ENCODE measurements at regions not wholly inside any gene's neighbourhood (a gene's known extent, or its start where the extent isn't known, plus 50 kb on each side); places are given as distances from the start of the nearest gene placed in this dataset.

- no peak for DNase-seq (ENCODE audit: low spot score)
These were observed 669.4 kb downstream of the DHX35 start for GRCh38 chr20:39631557-39631956.

GRCh38 chr20:39630215-39630908 is 668.2 kb downstream of the DHX35 start:
- no peak for DNase-seq (ENCODE audit: low spot score)

DNA sequence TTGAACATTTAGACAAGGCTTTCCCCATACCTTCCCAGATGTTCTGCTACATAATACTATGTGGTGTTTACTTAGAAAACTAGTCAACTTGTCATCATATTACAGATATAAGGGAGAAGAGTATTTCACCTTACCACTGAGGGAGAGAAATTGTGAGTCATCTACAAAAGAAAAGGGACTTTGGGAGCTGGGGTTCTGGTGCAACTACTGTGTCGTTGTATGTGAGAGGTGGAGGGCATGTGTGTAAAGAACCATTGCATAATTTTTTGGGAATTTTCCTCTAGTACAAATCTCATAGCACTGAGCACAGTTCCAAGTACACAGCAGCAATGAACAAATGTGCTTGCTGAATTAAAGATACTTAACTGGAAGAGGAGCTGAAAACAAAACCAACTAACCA is 665.6 kb downstream of the DHX35 start:
- DNase-seq (ENCODE audit: low spot score): no peak

GRCh38 chr20:39624316-39624715 is 662.2 kb downstream of the DHX35 start:
- no peak for DNase-seq (ENCODE audit: low spot score)

DNA sequence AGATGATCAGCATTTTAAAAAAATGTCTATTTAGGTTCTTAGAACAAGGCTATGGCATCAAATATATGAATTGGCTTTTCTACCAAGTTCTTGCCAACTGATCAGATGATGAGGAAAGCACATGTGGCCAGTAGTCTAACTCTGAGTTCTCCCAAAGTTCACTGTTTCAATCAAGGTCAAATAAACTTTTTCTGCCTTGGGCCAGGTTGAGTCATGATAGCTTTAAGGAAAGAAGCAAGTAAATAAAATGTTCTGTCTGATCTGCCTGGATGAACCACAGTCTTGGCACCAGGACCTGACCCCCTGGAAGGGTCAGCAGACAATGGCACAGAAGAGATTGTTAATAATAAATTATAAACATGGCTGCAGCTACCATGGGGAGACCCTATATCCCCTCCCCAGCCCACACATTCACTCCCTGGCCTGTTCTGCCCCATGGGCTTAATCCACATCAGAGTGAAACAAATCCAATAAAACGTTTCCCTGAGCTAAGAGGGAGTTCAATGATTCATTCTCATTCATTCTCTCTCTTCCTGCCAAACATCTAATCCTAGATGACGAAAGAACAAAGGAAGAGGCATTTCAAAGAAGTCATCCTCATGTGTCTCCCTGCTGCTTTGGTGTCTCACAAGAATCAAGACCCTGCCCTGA is 661.6 kb downstream of the DHX35 start:
- DNase-seq (ENCODE audit: low spot score): no peak

DNA sequence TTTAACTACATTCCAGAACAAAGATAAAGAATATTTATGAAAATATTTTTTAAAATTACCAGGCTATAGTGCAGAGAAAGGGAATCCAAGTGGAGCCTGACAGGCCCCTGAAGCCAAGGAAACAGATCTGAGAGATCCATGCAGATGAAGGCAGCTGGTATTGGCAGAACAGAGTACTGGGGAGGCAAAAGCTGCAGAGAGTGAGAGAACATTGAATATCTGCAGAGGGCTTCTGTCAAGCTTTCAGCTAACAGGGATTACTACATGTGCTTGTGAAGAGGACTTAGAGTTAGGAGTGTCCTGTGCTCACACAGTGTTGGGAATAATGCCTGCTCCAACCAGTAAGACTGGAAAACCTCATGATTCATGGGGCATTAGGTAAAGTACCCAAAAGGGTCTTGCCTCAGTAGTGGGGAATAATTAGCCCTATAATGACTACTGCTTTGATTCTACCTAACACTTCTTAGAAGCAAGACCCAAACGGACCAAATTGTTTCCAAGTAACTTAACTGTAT is 657.2 kb downstream of the DHX35 start:
- DNase-seq (ENCODE audit: low spot score): no peak

DNA sequence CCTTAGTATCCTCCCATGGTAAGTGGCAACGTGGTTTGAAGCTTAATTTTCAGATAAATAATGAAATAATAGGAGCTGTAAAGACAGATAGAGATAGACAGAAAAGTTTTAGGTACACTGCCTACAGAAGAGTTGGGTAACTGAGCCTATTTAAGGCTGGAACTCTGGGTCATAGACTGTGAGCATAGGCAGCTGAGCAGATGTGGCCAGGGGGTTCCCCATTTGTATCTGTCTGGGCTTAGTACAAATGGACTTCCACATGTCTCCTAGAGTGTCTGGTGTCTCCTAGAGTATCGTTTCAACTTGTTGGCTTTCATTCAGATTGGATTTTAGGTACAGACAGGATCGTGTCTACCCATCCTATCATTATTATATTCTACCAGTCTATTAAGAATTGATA is 649.8 kb downstream of the DHX35 start:
- no peak for DNase-seq (ENCODE audit: low spot score)

- DNase-seq (ENCODE audit: low spot score): no peak
These were observed 645.0 kb downstream of the DHX35 start for GRCh38 chr20:39607141-39607540.

DNA sequence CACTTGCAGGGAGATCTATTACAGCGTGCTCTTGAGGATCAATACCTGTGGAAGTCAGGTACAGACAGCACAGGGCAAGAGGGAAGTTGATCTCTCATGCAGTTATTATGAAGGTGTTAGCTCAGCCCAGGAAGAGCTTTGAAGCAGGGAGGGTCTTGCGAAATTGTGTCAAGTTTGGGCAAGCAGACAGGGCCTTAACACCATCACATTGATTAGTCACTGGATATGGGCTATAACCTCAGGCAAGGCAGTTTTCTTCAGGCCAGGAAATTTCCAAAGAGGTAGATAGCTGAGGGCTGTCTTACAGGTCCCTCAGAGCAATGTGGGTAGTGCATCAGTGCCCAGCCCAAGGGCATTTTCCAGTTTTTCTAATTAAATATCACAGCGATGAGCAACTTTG is 643.8 kb downstream of the DHX35 start:
- no peak for DNase-seq (ENCODE audit: low spot score)

GRCh38 chr20:39605361-39605760 is 643.2 kb downstream of the DHX35 start:
- no peak for DNase-seq (ENCODE audit: low spot score)

- DNase-seq (ENCODE audit: low spot score): no peak
These were observed 641.1 kb downstream of the DHX35 start for GRCh38 chr20:39603219-39603618.

DNA sequence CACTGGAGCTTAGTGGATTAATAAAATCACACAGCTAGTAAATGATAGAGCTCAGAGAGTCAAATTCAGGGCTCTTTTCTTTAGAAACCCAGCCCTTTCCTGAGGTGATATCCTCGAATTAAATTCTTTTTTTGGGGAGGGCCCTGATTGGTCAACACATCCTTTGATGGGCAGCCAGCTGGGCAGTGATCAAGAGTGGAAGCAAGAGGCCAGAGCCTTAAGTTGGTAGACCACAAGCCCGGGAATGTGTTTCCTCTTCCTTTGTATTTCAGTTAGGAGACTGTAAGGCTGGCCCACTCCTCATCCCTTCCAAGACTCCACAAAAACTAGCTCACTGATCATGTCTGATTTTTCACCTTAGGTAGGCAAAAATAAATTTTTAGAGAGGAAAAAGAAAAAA is 640.5 kb downstream of the DHX35 start:
- DNase-seq (ENCODE audit: low spot score): no peak

DNA sequence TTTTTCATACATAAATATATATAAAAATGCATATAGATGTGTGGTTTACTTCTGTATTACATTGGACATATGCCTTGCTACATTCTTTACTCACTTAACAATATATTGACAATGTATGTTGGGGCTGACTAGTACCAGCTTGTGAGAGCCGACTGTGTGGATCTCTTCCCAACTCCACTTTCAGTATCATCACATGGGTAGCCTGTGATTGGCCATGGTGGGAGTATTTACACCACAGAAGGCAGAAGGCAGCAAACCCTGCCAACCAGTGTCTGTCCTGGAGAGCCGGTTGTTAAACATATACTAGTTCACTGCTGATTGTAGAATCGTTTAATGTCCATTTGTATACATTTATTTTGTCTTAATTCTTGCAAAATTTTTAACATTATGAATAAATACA is 638.7 kb downstream of the DHX35 start:
- DNase-seq (ENCODE audit: low spot score): no peak

DNA sequence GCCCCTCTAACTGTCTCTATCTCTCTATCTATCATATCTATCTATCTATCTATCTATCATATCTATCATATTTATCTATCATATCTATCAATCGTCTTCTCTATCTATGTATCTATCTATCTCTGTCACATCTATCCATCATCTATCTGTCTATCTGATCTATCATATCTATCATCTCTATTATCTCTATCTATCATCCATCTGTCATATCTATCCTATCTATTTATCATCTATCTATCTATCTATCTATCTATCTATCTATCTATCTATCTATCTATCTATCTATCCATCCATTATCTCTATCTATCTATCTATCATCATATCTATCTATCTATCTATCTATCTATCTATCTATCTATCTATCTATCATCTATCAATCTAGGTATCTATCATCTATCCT is 638.0 kb downstream of the DHX35 start:
- DNase-seq (ENCODE audit: low spot score): no peak

GRCh38 chr20:39596554-39596953 is 634.4 kb downstream of the DHX35 start:
- DNase-seq (ENCODE audit: low spot score): no peak

- DNase-seq (ENCODE audit: low spot score): no peak
These were observed 630.2 kb downstream of the DHX35 start for GRCh38 chr20:39592371-39592770.

DNA sequence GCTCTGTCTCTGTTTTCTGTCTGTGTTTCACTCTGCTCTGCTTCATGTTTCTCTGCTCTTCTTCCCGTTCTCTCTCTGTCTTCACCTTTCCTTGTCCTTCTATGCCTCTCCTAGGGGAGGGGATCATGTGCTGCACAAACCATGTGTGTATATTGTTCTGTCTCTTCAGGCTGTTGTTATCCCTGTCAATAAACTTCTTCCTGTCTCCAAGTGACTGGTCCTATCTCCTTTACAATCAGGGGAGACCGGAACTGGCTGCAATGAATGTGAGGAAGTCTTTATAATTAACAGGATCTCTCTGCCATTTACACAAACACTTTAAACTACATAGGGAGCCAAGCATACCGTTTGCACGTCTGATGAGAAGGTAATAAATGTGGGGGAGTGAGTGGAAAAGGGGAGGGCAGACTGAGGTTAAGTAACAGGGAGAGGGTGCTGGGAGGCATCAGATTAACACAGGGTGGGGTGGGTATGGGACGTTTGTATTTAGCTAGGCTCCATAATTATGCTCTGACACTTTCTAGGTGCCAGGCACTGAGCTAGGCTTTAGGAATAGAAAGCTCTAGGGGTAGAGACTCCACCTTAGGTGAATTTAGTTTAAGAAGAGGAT is 626.1 kb downstream of the DHX35 start:
- no peak for DNase-seq (ENCODE audit: low spot score)

- DNase-seq (ENCODE audit: low spot score): no peak
These were observed 618.9 kb downstream of the DHX35 start for GRCh38 chr20:39581034-39581433.

- no peak for DNase-seq (ENCODE audit: low spot score)
These were observed 614.6 kb downstream of the DHX35 start for GRCh38 chr20:39576771-39577170.

DNA sequence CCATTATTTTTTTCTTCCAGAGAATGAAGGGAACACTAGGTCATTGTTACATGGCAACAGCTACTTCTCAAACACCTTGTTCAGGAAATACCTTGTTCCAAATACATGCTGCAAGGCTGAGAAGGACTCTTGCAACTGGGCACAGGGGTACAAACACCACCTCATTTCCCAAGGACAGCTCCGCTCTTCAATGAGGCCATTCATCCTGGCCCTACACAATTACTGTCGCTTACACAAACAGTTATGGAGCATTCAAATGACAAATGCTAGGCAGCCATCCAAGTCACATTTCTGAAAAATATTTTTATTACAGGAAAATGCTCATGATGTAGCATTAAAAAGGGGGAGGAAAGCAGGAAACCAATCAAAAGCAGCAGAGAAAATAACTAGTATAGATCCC is 611.9 kb downstream of the DHX35 start:
- DNase-seq (ENCODE audit: low spot score): no peak

GRCh38 chr20:39571171-39571570 is 609.0 kb downstream of the DHX35 start:
- DNase-seq (ENCODE audit: low spot score): no peak

DNA sequence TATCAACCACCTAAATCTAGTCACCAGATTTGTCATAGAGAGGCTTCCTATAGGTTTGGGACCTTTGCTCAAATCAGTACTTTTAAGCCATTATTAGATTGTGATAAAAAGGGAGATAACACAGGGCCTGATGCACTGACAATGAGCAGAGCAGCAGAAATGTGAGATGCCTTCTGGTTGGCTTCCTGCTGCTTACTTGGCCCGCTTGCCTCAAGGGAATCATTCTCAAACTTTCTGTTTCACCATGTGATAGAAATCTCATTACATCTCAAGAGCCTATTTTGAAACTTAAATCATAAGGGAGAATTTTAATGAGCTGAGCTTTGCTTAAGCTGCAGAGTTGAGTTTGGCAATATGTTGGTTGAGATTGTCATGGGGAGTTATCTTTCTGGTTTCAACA is 606.0 kb downstream of the DHX35 start:
- no peak for DNase-seq (ENCODE audit: low spot score)

DNA sequence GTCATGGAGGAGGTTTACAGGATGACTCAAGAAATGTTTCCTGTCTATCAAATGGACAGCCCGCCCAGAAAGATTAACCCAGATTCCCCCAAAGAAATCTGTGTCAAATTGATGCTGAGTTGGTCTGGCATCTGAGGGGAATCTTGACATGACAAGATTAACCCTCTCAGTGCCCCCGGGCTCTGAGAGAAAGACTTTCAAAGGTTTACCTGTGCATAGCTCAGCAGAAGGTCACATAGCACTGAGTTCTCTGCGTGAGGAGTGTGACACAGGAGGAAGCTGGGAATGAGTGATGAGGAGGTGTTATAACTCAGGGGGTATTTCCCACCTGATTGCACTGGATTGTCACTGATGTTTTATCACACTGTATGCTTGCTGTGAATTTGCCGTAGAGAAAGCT is 601.2 kb downstream of the DHX35 start:
- no peak for DNase-seq (ENCODE audit: low spot score)

Data from hepatic stellate cell (primary cell).